CD8-positive, alpha-beta memory T cell (primary cell): ENCODE measurements at regions not wholly inside any gene's neighbourhood (a gene's known extent, or its start where the extent isn't known, plus 50 kb on each side); places are given as distances from the start of the nearest gene placed in this dataset.
A peak's percentile ranks its signal among the peaks of the same experiment; 100 is the strongest.

Experiments used
- CTCF ChIA-PET: fragments of 350-600 bp; sonication (Branson Sonifier 250); formaldehyde crosslinking; loops from one replicate; lab custom pipeline; 2021; ENCODE audit warnings: antibody characterized with exemption; lab: Charles Lee
- POLR2A ChIA-PET: fragments of 350-600 bp; sonication (Branson Sonifier 250); formaldehyde crosslinking; loops from one replicate; lab custom pipeline; 2021; ENCODE audit warnings: antibody characterized with exemption; lab: Charles Lee
- DNase-seq, 5 donors: peaks; one replicate each; pipeline versions ENCODE4 v3.0.0 to v3.0.0-alpha.2; 2020 to 2022; ENCODE audit warnings: mixed read lengths in 1 of 5
- H3K27ac ChIP-seq: one replicate; pipeline ENCODE4 v1.7.0; 2013; ENCODE audit warnings: low read depth, mild to moderate bottlenecking, low read length, moderate library complexity
- H3K27me3 ChIP-seq: 2 replicates; pipeline ENCODE4 v1.7.0; 2013; ENCODE audit warnings: low read length, mild to moderate bottlenecking; ENCODE audit not compliant: insufficient read depth, poor library complexity, severe bottlenecking
- H3K36me3 ChIP-seq: 2 replicates; pipeline ENCODE4 v1.7.0; 2013; ENCODE audit warnings: mild to moderate bottlenecking, low read length, moderate library complexity; ENCODE audit not compliant: insufficient read depth
- H3K4me1 ChIP-seq: 2 replicates; pipeline ENCODE4 v1.7.0; 2013; ENCODE audit warnings: mild to moderate bottlenecking, low read length, moderate library complexity; ENCODE audit not compliant: insufficient read depth
- H3K4me3 ChIP-seq: 2 replicates; pipeline ENCODE4 v1.7.0; 2013; ENCODE audit warnings: mild to moderate bottlenecking, low read length
- H3K9me3 ChIP-seq: 2 replicates; pipeline ENCODE4 v1.7.0; 2013; ENCODE audit warnings: mild to moderate bottlenecking, low read length
- H3K27ac Mint-ChIP-seq, 8 donors: one replicate each; pipeline ENCODE4 v1.8.0; 2020 to 2021; ENCODE audit warnings: mixed read lengths in 8 of 8, mild to moderate bottlenecking in 6 of 8, inconsistent platforms in 3 of 8, moderate library complexity in 3 of 8
- H3K27me3 Mint-ChIP-seq, 2 donors: one replicate each; pipeline ENCODE4 v1.8.0; 2020 to 2021; ENCODE audit warnings: mixed read lengths in 2 of 2, mild to moderate bottlenecking in 1 of 2, moderate library complexity in 1 of 2
- H3K36me3 Mint-ChIP-seq, 3 donors: one replicate each; pipeline ENCODE4 v1.8.0; 2020 to 2021; ENCODE audit warnings: mixed read lengths in 3 of 3, inconsistent platforms in 1 of 3, mild to moderate bottlenecking in 1 of 3
- H3K4me1 Mint-ChIP-seq, 3 donors: one replicate each; pipeline ENCODE4 v1.8.0; 2020 to 2021; ENCODE audit warnings: mixed read lengths in 3 of 3, inconsistent platforms in 1 of 3, mild to moderate bottlenecking in 1 of 3
- H3K4me3 Mint-ChIP-seq, 7 donors: one replicate each; pipeline ENCODE4 v1.8.0; 2020 to 2021; ENCODE audit warnings: mixed read lengths in 7 of 7, mild to moderate bottlenecking in 6 of 7, moderate library complexity in 4 of 7, inconsistent platforms in 2 of 7
- H3K9me3 Mint-ChIP-seq, 5 donors: one replicate each; pipeline ENCODE4 v1.8.0; 2020 to 2022; ENCODE audit warnings: mixed read lengths in 5 of 5, mild to moderate bottlenecking in 3 of 5, moderate library complexity in 2 of 5, inconsistent platforms in 1 of 5

DNA sequence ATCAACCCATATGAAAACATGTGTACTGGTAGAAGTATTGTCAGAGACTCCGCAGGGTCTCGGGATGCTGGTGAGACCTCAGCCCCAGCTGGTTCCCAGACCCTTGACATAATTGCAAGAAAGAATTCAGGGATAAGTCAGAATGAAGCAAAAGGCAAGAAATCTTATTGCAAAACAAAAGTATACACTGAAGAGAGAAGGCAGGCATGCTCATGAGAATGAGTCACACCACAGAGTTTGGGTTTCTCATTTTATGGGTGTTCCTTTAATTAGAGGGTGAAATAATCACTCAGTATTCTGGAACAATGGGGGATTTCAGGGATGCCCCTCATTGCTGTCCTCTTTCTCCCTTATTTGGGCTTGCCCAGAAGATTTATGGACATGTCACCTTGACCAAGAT is 1423.8 kb upstream of the MIR17HG start:
- CTCF ChIA-PET, result no interaction called here

GRCh38 chr13:89925107-89925506 is 1422.4 kb upstream of the MIR17HG start:
- no peak overlapping the region for H3K27ac ChIP-seq
- Mint-ChIP-seq H3K9me3 (peaks cover 1 to 24% (median 11%) of the 10 kb centered on the region in 5 donors), H3K36me3 (peaks cover 0 to 2% (median 0%) of the 10 kb centered on the region in 3 donors), H3K4me1 (no peaks in the 10 kb centered on the region), H3K4me3 (no peak overlapping the region), H3K27ac (no peak overlapping the region), H3K27me3 (no peaks in the 10 kb centered on the region)
- no peaks in the 10 kb centered on the region for H3K27me3 ChIP-seq
- no peaks in the 10 kb centered on the region for H3K36me3 ChIP-seq
- POLR2A ChIA-PET, result no interaction called here
- no peaks in the 10 kb centered on the region for H3K4me1 ChIP-seq
- CTCF ChIA-PET, result no interaction called here
- DNase-seq, result no peak
- H3K4me3 ChIP-seq, result no peak overlapping the region
- H3K9me3 ChIP-seq, result peaks cover 3% of the 10 kb centered on the region

More for the DNA sequence above, 1423.8 kb upstream of the MIR17HG start:
- POLR2A ChIA-PET, result no interaction called here
- H3K36me3 Mint-ChIP-seq, result peaks cover 0 to 2% (median 0%) of the 10 kb centered on the region in 3 donors
- Histone ChIP-seq H3K36me3 (no peaks in the 10 kb centered on the region), H3K4me1 (no peaks in the 10 kb centered on the region), H3K27me3 (no peaks in the 10 kb centered on the region), H3K27ac (no peak overlapping the region), H3K4me3 (no peak overlapping the region), H3K9me3 (peaks cover 3% of the 10 kb centered on the region)
- no peak overlapping the region for H3K27ac Mint-ChIP-seq
- no peaks in the 10 kb centered on the region for H3K27me3 Mint-ChIP-seq
- no peak overlapping the region for H3K4me3 Mint-ChIP-seq
- DNase-seq, result no peak
- H3K4me1 Mint-ChIP-seq, result no peaks in the 10 kb centered on the region
- peaks cover 1 to 24% (median 10%) of the 10 kb centered on the region in 5 donors for H3K9me3 Mint-ChIP-seq

DNA sequence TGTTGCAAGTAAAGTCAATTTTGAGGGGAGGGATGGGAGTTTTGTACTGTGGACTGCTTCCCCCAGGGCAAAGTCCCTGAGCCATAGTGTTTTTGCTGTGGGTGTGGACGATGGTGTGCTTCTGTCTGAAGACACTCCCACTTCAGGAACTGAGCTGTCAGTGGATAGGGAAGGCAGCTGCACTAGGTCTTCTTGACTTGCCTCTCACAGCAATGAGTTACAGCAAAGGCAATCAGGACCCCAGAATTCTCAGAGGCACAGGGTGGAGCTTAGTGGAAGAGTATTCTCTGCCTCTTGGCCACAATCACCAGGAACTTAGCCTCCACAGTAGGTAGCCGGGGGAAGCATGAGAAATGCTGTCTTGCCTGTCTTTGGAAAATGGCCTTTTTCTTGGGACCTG is 1416.6 kb upstream of the MIR17HG start:
- H3K27me3 ChIP-seq, result no peaks in the 10 kb centered on the region
- ChIA-PET CTCF (no interaction called here), POLR2A (no interaction called here)
- H3K4me1 ChIP-seq, result no peaks in the 10 kb centered on the region
- Mint-ChIP-seq H3K27me3 (no peaks in the 10 kb centered on the region), H3K9me3 (peaks cover 4 to 21% (median 14%) of the 10 kb centered on the region in 5 donors), H3K27ac (peak overlapping the region in 1 of 8 donors; percentile 22), H3K4me1 (no peaks in the 10 kb centered on the region), H3K36me3 (peaks cover 0 to 2% (median 0%) of the 10 kb centered on the region in 3 donors), H3K4me3 (no peak overlapping the region)
- H3K27ac ChIP-seq, result no peak overlapping the region
- H3K36me3 ChIP-seq, result no peaks in the 10 kb centered on the region
- H3K9me3 ChIP-seq, result peaks cover 3% of the 10 kb centered on the region
- no peak overlapping the region for H3K4me3 ChIP-seq
- no peak for DNase-seq

DNA sequence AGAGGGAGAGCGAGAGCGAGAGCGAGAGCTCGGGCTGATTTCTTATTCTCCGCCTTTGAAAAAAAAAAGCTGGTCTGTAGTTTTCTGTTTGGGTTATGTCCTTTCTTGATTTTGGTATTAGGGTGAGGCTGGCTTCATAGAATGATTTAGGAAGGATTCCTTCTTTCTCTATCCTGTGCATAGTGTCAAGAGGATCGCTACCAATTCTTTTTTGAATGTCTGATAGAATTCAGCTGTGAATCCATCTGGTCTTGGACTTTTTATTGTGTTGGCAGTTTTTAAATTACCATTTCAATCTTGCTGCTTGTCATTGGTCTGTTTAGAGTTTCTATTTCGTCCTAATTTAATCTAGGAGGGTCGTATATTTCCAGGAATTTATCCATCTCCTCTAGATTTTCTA is 1414.6 kb upstream of the MIR17HG start:
- no peak overlapping the region for H3K27ac Mint-ChIP-seq
- DNase-seq, result no peak
- H3K36me3 ChIP-seq, result no peaks in the 10 kb centered on the region
- ChIA-PET CTCF (no interaction called here), POLR2A (no interaction called here)
- no peaks in the 10 kb centered on the region for H3K9me3 ChIP-seq
- peaks cover 4 to 15% (median 14%) of the 10 kb centered on the region in 5 donors for H3K9me3 Mint-ChIP-seq
- H3K4me3 Mint-ChIP-seq, result no peak overlapping the region
- no peaks in the 10 kb centered on the region for H3K4me1 Mint-ChIP-seq
- no peaks in the 10 kb centered on the region for H3K27me3 ChIP-seq
- no peaks in the 10 kb centered on the region for H3K4me1 ChIP-seq
- no peaks in the 10 kb centered on the region for H3K36me3 Mint-ChIP-seq
- H3K4me3 ChIP-seq, result no peak overlapping the region
- H3K27ac ChIP-seq, result no peak overlapping the region
- H3K27me3 Mint-ChIP-seq, result no peaks in the 10 kb centered on the region

- peaks cover 7 to 24% (median 10%) of the 10 kb centered on the region in 5 donors for H3K9me3 Mint-ChIP-seq
- POLR2A ChIA-PET, result no interaction called here
- no peaks in the 10 kb centered on the region for H3K4me1 Mint-ChIP-seq
Observed at GRCh38 chr13:89936256-89936655, 1411.2 kb upstream of the MIR17HG start.

DNA sequence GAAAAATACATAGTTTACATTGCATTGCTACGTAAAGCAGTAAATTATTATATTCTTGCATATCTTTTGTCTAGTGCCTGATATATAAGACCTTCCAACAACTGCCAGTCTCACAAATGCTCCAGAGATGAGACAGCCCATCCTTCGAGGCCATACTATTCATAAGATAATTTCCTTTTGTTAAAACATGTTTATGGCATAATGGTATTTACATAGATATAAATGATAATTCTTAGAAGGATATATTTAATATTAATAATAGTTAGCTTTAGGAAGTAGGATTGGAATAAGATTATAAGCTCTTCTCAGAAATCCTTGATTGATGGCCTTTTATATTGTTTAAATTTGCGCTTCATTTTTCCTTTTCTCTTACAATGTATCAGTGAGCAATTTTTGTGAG is 1410.1 kb upstream of the MIR17HG start:
- no peak for DNase-seq
- H3K27ac ChIP-seq, result no peak overlapping the region
- H3K9me3 ChIP-seq, result no peaks in the 10 kb centered on the region
- H3K27me3 Mint-ChIP-seq, result no peaks in the 10 kb centered on the region
- H3K4me1 ChIP-seq, result no peaks in the 10 kb centered on the region
- no peak overlapping the region for H3K27ac Mint-ChIP-seq
- ChIA-PET CTCF (no interaction called here), POLR2A (no interaction called here)
- H3K4me3 ChIP-seq, result no peak overlapping the region
- no peaks in the 10 kb centered on the region for H3K36me3 ChIP-seq
- no peak overlapping the region for H3K4me3 Mint-ChIP-seq
- H3K27me3 ChIP-seq, result no peaks in the 10 kb centered on the region
- peaks cover 6 to 28% (median 10%) of the 10 kb centered on the region in 5 donors for H3K9me3 Mint-ChIP-seq
- H3K4me1 Mint-ChIP-seq, result no peaks in the 10 kb centered on the region
- no peaks in the 10 kb centered on the region for H3K36me3 Mint-ChIP-seq

More at GRCh38 chr13:89936256-89936655, 1411.2 kb upstream of the MIR17HG start:
- Mint-ChIP-seq H3K36me3 (no peaks in the 10 kb centered on the region), H3K27ac (no peak overlapping the region), H3K4me3 (no peak overlapping the region), H3K27me3 (no peaks in the 10 kb centered on the region)
- no peak for DNase-seq
- Histone ChIP-seq H3K27me3 (no peaks in the 10 kb centered on the region), H3K4me3 (no peak overlapping the region), H3K4me1 (no peaks in the 10 kb centered on the region), H3K9me3 (no peaks in the 10 kb centered on the region), H3K27ac (no peak overlapping the region), H3K36me3 (no peaks in the 10 kb centered on the region)
- CTCF ChIA-PET, result no interaction called here

GRCh38 chr13:89940383-89940782 is 1407.1 kb upstream of the MIR17HG start:
- H3K4me1 ChIP-seq, result no peaks in the 10 kb centered on the region
- CTCF ChIA-PET, result no interaction called here
- H3K27ac ChIP-seq, result no peak overlapping the region
- no peak overlapping the region for H3K4me3 Mint-ChIP-seq
- no peaks in the 10 kb centered on the region for H3K36me3 Mint-ChIP-seq
- H3K27ac Mint-ChIP-seq, result no peak overlapping the region
- no peak overlapping the region for H3K4me3 ChIP-seq
- POLR2A ChIA-PET, result no interaction called here
- H3K27me3 Mint-ChIP-seq, result no peaks in the 10 kb centered on the region
- no peaks in the 10 kb centered on the region for H3K36me3 ChIP-seq
- no peaks in the 10 kb centered on the region for H3K4me1 Mint-ChIP-seq
- no peaks in the 10 kb centered on the region for H3K27me3 ChIP-seq
- peaks cover 0 to 29% (median 6%) of the 10 kb centered on the region in 5 donors for H3K9me3 Mint-ChIP-seq
- no peak for DNase-seq
- H3K9me3 ChIP-seq, result no peaks in the 10 kb centered on the region

- ChIA-PET CTCF (no interaction called here), POLR2A (no interaction called here)
- peaks cover 4 to 27% (median 6%) of the 10 kb centered on the region in 5 donors for H3K9me3 Mint-ChIP-seq
- no peaks in the 10 kb centered on the region for H3K4me1 Mint-ChIP-seq
- no peaks in the 10 kb centered on the region for H3K27me3 Mint-ChIP-seq
- Histone ChIP-seq H3K9me3 (no peaks in the 10 kb centered on the region), H3K36me3 (no peaks in the 10 kb centered on the region), H3K27me3 (no peaks in the 10 kb centered on the region), H3K4me3 (no peak overlapping the region), H3K4me1 (no peaks in the 10 kb centered on the region), H3K27ac (no peak overlapping the region)
- no peak overlapping the region for H3K4me3 Mint-ChIP-seq
- H3K27ac Mint-ChIP-seq, result no peak overlapping the region
- H3K36me3 Mint-ChIP-seq, result no peaks in the 10 kb centered on the region
- DNase-seq, result no peak
Observed at GRCh38 chr13:89943139-89943538, 1404.3 kb upstream of the MIR17HG start.

- Histone ChIP-seq H3K27me3 (no peaks in the 10 kb centered on the region), H3K4me1 (no peaks in the 10 kb centered on the region), H3K27ac (no peak overlapping the region), H3K4me3 (no peak overlapping the region), H3K36me3 (no peaks in the 10 kb centered on the region), H3K9me3 (no peaks in the 10 kb centered on the region)
- ChIA-PET POLR2A (no interaction called here), CTCF (no interaction called here)
- H3K9me3 Mint-ChIP-seq, result peaks cover 3 to 12% (median 6%) of the 10 kb centered on the region in 5 donors
- no peak for DNase-seq
- H3K27ac Mint-ChIP-seq, result no peak overlapping the region
- no peaks in the 10 kb centered on the region for H3K4me1 Mint-ChIP-seq
- H3K36me3 Mint-ChIP-seq, result no peaks in the 10 kb centered on the region
- no peaks in the 10 kb centered on the region for H3K27me3 Mint-ChIP-seq
- no peak overlapping the region for H3K4me3 Mint-ChIP-seq
Observed at GRCh38 chr13:89950225-89950624, 1397.3 kb upstream of the MIR17HG start.
